Adrenal gland (tissue), 5 donors: ENCODE measurements at regions not wholly inside any gene's neighbourhood (a gene's known extent, or its start where the extent isn't known, plus 50 kb on each side); places are given as distances from the start of the nearest gene placed in this dataset.

Experiments
- CTCF ChIP-seq, 6 experiments: fragments of 450-650 bp in 4 of 6; fragments of 200-600 bp in 2 of 6; sonication (generic) in 1 of 6; IDR thresholded peaks; 1 replicate in 5 of 6; 2 replicates in 1 of 6; pipeline versions ENCODE4 v1.5.1 to v1.8.0; 2016 to 2021; ENCODE audit warnings: antibody characterized with exemption in 6 of 6, mild to moderate bottlenecking in 2 of 6, moderate library complexity in 1 of 6
- POLR2A ChIP-seq, 2 donors: fragments of 450-650 bp; IDR thresholded peaks; one replicate each; pipeline ENCODE4 v1.6.1; 2017; ENCODE audit warnings: antibody characterized with exemption in 2 of 2, mild to moderate bottlenecking in 2 of 2, moderate library complexity in 1 of 2
- donor health status: DM: no; HTN: no; CAD: no.

- TF ChIP-seq CTCF (IDR thresholded peaks at IDR 0.05): no peak
- TF ChIP-seq POLR2A (IDR thresholded peaks at IDR 0.05): no peak
Observed at GRCh38 chr3:144275005-144275404, 303.4 kb downstream of the DIPK2A start.
